ENCODE measurements at regions not wholly inside any gene's neighbourhood (a gene's known extent, or its start where the extent isn't known, plus 50 kb on each side); places are given as distances from the start of the nearest gene placed in this dataset.

GRCh38 chr1:147451628-147452027 lies 89.7 kb upstream of the BCL9 start:
- TF ChIP-seq, protein P1, sequence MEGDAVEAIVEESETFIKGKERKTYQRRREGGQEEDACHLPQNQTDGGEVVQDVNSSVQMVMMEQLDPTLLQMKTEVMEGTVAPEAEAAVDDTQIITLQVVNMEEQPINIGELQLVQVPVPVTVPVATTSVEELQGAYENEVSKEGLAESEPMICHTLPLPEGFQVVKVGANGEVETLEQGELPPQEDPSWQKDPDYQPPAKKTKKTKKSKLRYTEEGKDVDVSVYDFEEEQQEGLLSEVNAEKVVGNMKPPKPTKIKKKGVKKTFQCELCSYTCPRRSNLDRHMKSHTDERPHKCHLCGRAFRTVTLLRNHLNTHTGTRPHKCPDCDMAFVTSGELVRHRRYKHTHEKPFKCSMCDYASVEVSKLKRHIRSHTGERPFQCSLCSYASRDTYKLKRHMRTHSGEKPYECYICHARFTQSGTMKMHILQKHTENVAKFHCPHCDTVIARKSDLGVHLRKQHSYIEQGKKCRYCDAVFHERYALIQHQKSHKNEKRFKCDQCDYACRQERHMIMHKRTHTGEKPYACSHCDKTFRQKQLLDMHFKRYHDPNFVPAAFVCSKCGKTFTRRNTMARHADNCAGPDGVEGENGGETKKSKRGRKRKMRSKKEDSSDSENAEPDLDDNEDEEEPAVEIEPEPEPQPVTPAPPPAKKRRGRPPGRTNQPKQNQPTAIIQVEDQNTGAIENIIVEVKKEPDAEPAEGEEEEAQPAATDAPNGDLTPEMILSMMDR (conservative IDR thresholded peaks at IDR 0.05), result no peak
- no peak for TF ChIP-seq ZFX (IDR thresholded peaks at IDR 0.05)

Measured in C4-2B (cell line).